ENCODE measurements at regions not wholly inside any gene's neighbourhood (a gene's known extent, or its start where the extent isn't known, plus 50 kb on each side); places are given as distances from the start of the nearest gene placed in this dataset.

- BruUV-seq (replicated peaks), result no TSS peak
- Histone ChIP-seq H3K4me1 (ENCODE audit: insufficient read depth, low read length) (no peaks in the 10 kb centered on the region), H3K9ac (ENCODE audit: insufficient read depth, low read depth, low read length) (no peak overlapping the region), H3K4me2 (ENCODE audit: low read depth, low read length) (no peak overlapping the region), H3K79me2 (ENCODE audit: insufficient read depth, low read length) (no peaks in the 10 kb centered on the region), H3K4me3 (replicated peaks in 1 of 3; ENCODE audit: insufficient read depth in 1 of 3, low read depth in 2 of 3, low read length in 3 of 3) (no peak overlapping the region), H3K27ac (ENCODE audit: extremely low read length, insufficient read depth, low read length) (no peak overlapping the region), H3K27me3 (ENCODE audit: control insufficient read depth in 1 of 2, insufficient read depth in 2 of 2, low read length in 2 of 2) (no peaks in the 10 kb centered on the region), H3K36me3 (replicated peaks in 1 of 2; ENCODE audit: control insufficient read depth in 1 of 2, insufficient read depth in 2 of 2, low read length in 2 of 2) (no peaks in the 10 kb centered on the region), H3K9me3 (ENCODE audit: low read length) (peaks cover 55% of the 10 kb centered on the region), H2AFZ (ENCODE audit: low read length) (no peak overlapping the region), H4K20me1 (ENCODE audit: insufficient read depth, low read length) (no peaks in the 10 kb centered on the region)
- ChIA-PET CTCF (ENCODE audit: low intra/inter-chr PET ratio, low total read pairs) (no interaction called here), POLR2A (no interaction called here)
- intact Hi-C loops (cut with micrococcal nuclease; ENCODE audit: unreplicated experiment) (no loop called here), in situ Hi-C loops (cut with HindIII; ENCODE audit: extremely low pct_ligation_motif_present, low pct_unique_long_range_greater_than_20kb) (no loop called here)
- TF ChIP-seq AFF4 (CRISPR knock-in tag; IDR thresholded peaks at IDR 0.05), result no peak
- TF ChIP-seq PITX1 (CRISPR knock-in tag; IDR thresholded peaks at IDR 0.05), result no peak
- TF ChIP-seq TSC22D2 (CRISPR knock-in tag; IDR thresholded peaks at IDR 0.05; ENCODE audit: borderline replicate concordance), result no peak
- no peak for TF ChIP-seq ZNF83 (CRISPR knock-in tag; IDR thresholded peaks at IDR 0.05; ENCODE audit: borderline replicate concordance)
- no peak for TF ChIP-seq ZNF543 (CRISPR knock-in tag; IDR thresholded peaks at IDR 0.05)
- TF ChIP-seq ZBTB7A (CRISPR knock-in tag; IDR thresholded peaks at IDR 0.05), result no peak
- TF ChIP-seq ZNF556 (CRISPR knock-in tag; IDR thresholded peaks at IDR 0.05; ENCODE audit: borderline replicate concordance), result no peak
- TF ChIP-seq, protein P1, sequence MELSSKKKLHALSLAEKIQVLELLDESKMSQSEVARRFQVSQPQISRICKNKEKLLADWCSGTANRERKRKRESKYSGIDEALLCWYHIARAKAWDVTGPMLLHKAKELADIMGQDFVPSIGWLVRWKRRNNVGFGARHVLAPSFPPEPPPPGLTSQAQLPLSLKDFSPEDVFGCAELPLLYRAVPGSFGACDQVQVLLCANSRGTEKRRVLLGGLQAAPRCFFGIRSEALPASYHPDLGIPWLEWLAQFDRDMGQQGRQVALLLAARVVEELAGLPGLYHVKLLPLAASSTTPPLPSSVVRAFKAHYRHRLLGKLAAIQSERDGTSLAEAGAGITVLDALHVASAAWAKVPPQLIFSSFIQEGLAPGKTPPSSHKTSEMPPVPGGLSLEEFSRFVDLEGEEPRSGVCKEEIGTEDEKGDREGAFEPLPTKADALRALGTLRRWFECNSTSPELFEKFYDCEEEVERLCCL (CRISPR knock-in tag; IDR thresholded peaks at IDR 0.05; ENCODE audit: borderline replicate concordance), result no peak
- TF ChIP-seq SMAD1 (CRISPR knock-in tag; IDR thresholded peaks at IDR 0.05; ENCODE audit: borderline replicate concordance, low read depth), result no peak
- TF ChIP-seq ZNF713 (CRISPR knock-in tag; IDR thresholded peaks at IDR 0.05), result no peak
- TF ChIP-seq CBX1 (IDR thresholded peaks at IDR 0.05; ENCODE audit: low read depth), result no peak
- no peak for TF ChIP-seq CHD4 (IDR thresholded peaks at IDR 0.05; ENCODE audit: borderline replicate concordance, low read length)
- no peak for TF ChIP-seq FOXK2 (IDR thresholded peaks at IDR 0.05)
- no peak for TF ChIP-seq FOXO1 (CRISPR knock-in tag; IDR thresholded peaks at IDR 0.05)
- TF ChIP-seq ZNF616 (CRISPR knock-in tag; IDR thresholded peaks at IDR 0.05; ENCODE audit: low read depth), result no peak
- no peak for TF ChIP-seq IKZF1 (IDR thresholded peaks at IDR 0.05)
- no peak for TF ChIP-seq MIER3 (CRISPR knock-in tag; IDR thresholded peaks at IDR 0.05; ENCODE audit: borderline replicate concordance)
- TF ChIP-seq RBM22 (optimal IDR thresholded peaks at IDR 0.05; ENCODE audit: low read length), result no peak
- peak; percentile 69 for ATAC-seq
- DNase-seq (ENCODE audit: low spot score), result no peak
- 38% methylated on average over 2 of the region's 2 CpGs for WGBS (ENCODE audit: low lambda C conversion rate)
- no peak for FAIRE-seq
Observed at GRCh38 chr2:221726894-221727513, 154.9 kb upstream of the EPHA4 start.

Data from HepG2 (cell line).